ENCODE measurements at regions not wholly inside any gene's neighbourhood (a gene's known extent, or its start where the extent isn't known, plus 50 kb on each side); places are given as distances from the start of the nearest gene placed in this dataset.

GRCh38 chr5:10167806-10168205 lies 81.9 kb downstream of the ATPSCKMT start:
- no peak for TF ChIP-seq KDM5A (IDR thresholded peaks at IDR 0.05)
- TF ChIP-seq KDM1A (IDR thresholded peaks at IDR 0.05; ENCODE audit: low read depth) = no peak
- TF ChIP-seq USF2 (IDR thresholded peaks at IDR 0.05) = no peak
- TF ChIP-seq CTCF (IDR thresholded peaks at IDR 0.05) = no peak
- TF ChIP-seq PHF8 (IDR thresholded peaks at IDR 0.05; ENCODE audit: borderline replicate concordance, low read depth) = no peak
